CD4-positive, CD25-positive, alpha-beta regulatory T cell (primary cell): ENCODE measurements at regions not wholly inside any gene's neighbourhood (a gene's known extent, or its start where the extent isn't known, plus 50 kb on each side); places are given as distances from the start of the nearest gene placed in this dataset.
A peak's percentile ranks its signal among the peaks of the same experiment; 100 is the strongest.

Experiments used
- ATAC-seq, 2 donors: fragments of 150-1000 bp; cut with Tn5 transposase; one replicate each; pipeline ENCODE4 v1.10.0; 2021; ENCODE audit warnings: low read depth in 2 of 2, moderate number of reproducible peaks in 2 of 2, moderate library complexity in 1 of 2
- DNase-seq, 3 donors: peaks; one replicate each; pipeline versions ENCODE4 v3.0.0 to v3.0.0-alpha.2; 2012 to 2022; ENCODE audit warnings: mixed read lengths in 1 of 3
- H3K27ac ChIP-seq: one replicate; pipeline ENCODE4 v1.7.0; 2013; ENCODE audit warnings: mild to moderate bottlenecking, low read length; ENCODE audit not compliant: insufficient read depth, poor library complexity, severe bottlenecking
- H3K27me3 ChIP-seq: one replicate; pipeline ENCODE4 v1.7.0; 2013; ENCODE audit warnings: low read length; ENCODE audit not compliant: control insufficient read depth, insufficient read depth
- H3K36me3 ChIP-seq: one replicate; pipeline ENCODE4 v1.7.0; 2013; ENCODE audit warnings: mild to moderate bottlenecking, low read length, moderate library complexity; ENCODE audit not compliant: control insufficient read depth, insufficient read depth
- H3K4me1 ChIP-seq: 2 replicates; pipeline ENCODE4 v1.7.0; 2013; ENCODE audit warnings: mild to moderate bottlenecking, low read length; ENCODE audit not compliant: insufficient read depth, control insufficient read depth, poor library complexity, severe bottlenecking
- H3K4me3 ChIP-seq: one replicate; pipeline ENCODE4 v1.7.0; 2013; ENCODE audit warnings: low read depth, mild to moderate bottlenecking, low read length, moderate library complexity
- H3K9me3 ChIP-seq, 2 experiments: 1 replicate in 1 of 2; 2 replicates in 1 of 2; pipeline ENCODE4 v1.7.0; 2013; ENCODE audit warnings: low read length in 2 of 2, mild to moderate bottlenecking in 1 of 2, moderate library complexity in 1 of 2; ENCODE audit not compliant: control insufficient read depth in 2 of 2
- H3K27ac Mint-ChIP-seq, 3 donors: one replicate each; pipeline ENCODE4 v1.8.0; 2020 to 2022; ENCODE audit warnings: mild to moderate bottlenecking in 3 of 3, mixed read lengths in 3 of 3, moderate library complexity in 2 of 3
- H3K27me3 Mint-ChIP-seq: one replicate; pipeline ENCODE4 v1.8.0; 2022; ENCODE audit warnings: mild to moderate bottlenecking, mixed read lengths
- H3K36me3 Mint-ChIP-seq: one replicate; pipeline ENCODE4 v1.8.0; 2020; ENCODE audit warnings: mixed read lengths
- H3K4me1 Mint-ChIP-seq, 4 donors: one replicate each; pipeline ENCODE4 v1.8.0; 2020 to 2022; ENCODE audit warnings: mixed read lengths in 4 of 4, mild to moderate bottlenecking in 1 of 4
- H3K4me3 Mint-ChIP-seq, 4 donors: one replicate each; pipeline ENCODE4 v1.8.0; 2020 to 2022; ENCODE audit warnings: mild to moderate bottlenecking in 4 of 4, mixed read lengths in 4 of 4, moderate library complexity in 3 of 4
- H3K9me3 Mint-ChIP-seq, 7 donors: one replicate each; pipeline ENCODE4 v1.8.0; 2020 to 2022; ENCODE audit warnings: mixed read lengths in 7 of 7, mild to moderate bottlenecking in 3 of 7, moderate library complexity in 2 of 7

- ATAC-seq (no peak), DNase-seq (no peak)
- H3K36me3 Mint-ChIP-seq = no peaks in the 10 kb centered on the region
These were observed 51.9 kb upstream of the GNB4 start for GRCh38 chr3:179503152-179503551.

GRCh38 chr3:179503640-179504039, 52.4 kb upstream of the GNB4 start:
- Mint-ChIP-seq H3K4me3 (no peak overlapping the region), H3K9me3 (peaks cover 0 to 12% (median 3%) of the 10 kb centered on the region in 7 donors), H3K27me3 (peaks cover 30% of the 10 kb centered on the region), H3K27ac (no peak overlapping the region), H3K36me3 (no peaks in the 10 kb centered on the region), H3K4me1 (no peaks in the 10 kb centered on the region)
- Histone ChIP-seq H3K4me1 (no peaks in the 10 kb centered on the region), H3K27ac (no peak overlapping the region), H3K36me3 (no peaks in the 10 kb centered on the region), H3K4me3 (no peak overlapping the region), H3K9me3 (no peaks in the 10 kb centered on the region), H3K27me3 (peaks cover 13% of the 10 kb centered on the region)
- no peak for ATAC-seq
- DNase-seq = no peak

More at GRCh38 chr3:179503152-179503551, 51.9 kb upstream of the GNB4 start:
- no peak overlapping the region for H3K27ac Mint-ChIP-seq
- Histone ChIP-seq H3K4me1 (no peaks in the 10 kb centered on the region), H3K27me3 (peaks cover 13% of the 10 kb centered on the region), H3K9me3 (no peaks in the 10 kb centered on the region), H3K27ac (no peak overlapping the region), H3K4me3 (no peak overlapping the region), H3K36me3 (no peaks in the 10 kb centered on the region)
- no peaks in the 10 kb centered on the region for H3K4me1 Mint-ChIP-seq
- H3K9me3 Mint-ChIP-seq = peaks cover 0 to 12% (median 3%) of the 10 kb centered on the region in 7 donors
- peaks cover 31% of the 10 kb centered on the region for H3K27me3 Mint-ChIP-seq
- no peak overlapping the region for H3K4me3 Mint-ChIP-seq

DNA sequence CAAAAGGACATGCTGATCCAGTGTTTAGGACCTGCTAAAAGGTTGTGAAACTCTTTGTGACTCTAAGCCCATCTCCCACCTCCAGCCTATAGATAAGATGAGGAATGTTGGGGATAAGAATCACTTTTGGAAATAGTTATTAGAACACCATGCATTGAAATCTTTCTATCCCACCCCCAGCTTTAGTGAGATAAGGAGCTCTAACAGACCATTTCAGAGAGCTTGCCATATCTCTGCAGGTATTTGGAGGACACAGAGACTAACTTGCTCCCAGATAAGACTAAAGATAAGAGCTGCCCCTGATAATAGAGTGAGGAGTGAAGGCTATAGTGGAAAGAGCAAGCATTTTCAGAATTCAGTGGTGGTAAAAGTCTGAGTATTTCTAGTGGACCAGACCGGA, 53.1 kb upstream of the GNB4 start:
- no peaks in the 10 kb centered on the region for H3K4me1 Mint-ChIP-seq
- Histone ChIP-seq H3K27ac (no peak overlapping the region), H3K4me3 (no peak overlapping the region), H3K27me3 (peaks cover 13% of the 10 kb centered on the region), H3K36me3 (no peaks in the 10 kb centered on the region), H3K4me1 (no peaks in the 10 kb centered on the region), H3K9me3 (no peaks in the 10 kb centered on the region)
- no peaks in the 10 kb centered on the region for H3K36me3 Mint-ChIP-seq
- DNase-seq = no peak
- no peak for ATAC-seq
- H3K27me3 Mint-ChIP-seq = peaks cover 26% of the 10 kb centered on the region
- peak overlapping the region in 1 of 3 donors; percentile 62 for H3K27ac Mint-ChIP-seq
- no peak overlapping the region for H3K4me3 Mint-ChIP-seq
- H3K9me3 Mint-ChIP-seq = peaks cover 0 to 10% (median 3%) of the 10 kb centered on the region in 7 donors

GRCh38 chr3:179505534-179505933, 54.3 kb upstream of the GNB4 start:
- Mint-ChIP-seq H3K27me3 (peaks cover 26% of the 10 kb centered on the region), H3K4me1 (no peaks in the 10 kb centered on the region), H3K27ac (peak overlapping the region in 1 of 3 donors; percentile 33), H3K36me3 (no peaks in the 10 kb centered on the region), H3K4me3 (no peak overlapping the region), H3K9me3 (peaks cover 0 to 4% (median 3%) of the 10 kb centered on the region in 7 donors)
- no peak for ATAC-seq
- DNase-seq = no peak
- Histone ChIP-seq H3K9me3 (no peaks in the 10 kb centered on the region), H3K27ac (no peak overlapping the region), H3K4me3 (no peak overlapping the region), H3K36me3 (no peaks in the 10 kb centered on the region), H3K27me3 (peaks cover 13% of the 10 kb centered on the region), H3K4me1 (no peaks in the 10 kb centered on the region)

DNA sequence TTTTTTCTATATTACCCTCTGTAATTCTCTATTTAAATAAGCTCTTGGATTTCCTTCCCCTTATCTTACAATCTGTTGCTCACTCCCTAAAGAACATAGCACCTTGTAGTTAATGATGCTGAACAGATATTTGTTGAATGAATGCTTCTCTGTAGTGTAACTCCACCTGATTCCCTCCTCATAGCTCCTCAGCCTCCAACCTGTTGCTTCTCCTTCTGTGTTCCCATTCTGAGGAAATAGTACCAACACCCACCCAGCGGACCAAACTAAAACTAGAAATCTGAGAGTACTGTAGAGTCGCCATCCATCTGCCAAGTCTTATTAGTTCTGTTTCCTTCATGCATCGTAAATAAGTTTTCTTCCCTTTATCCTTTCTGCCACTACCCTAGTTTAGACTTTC, 55.5 kb upstream of the GNB4 start:
- ATAC-seq (no peak), DNase-seq (no peak)
- Mint-ChIP-seq H3K36me3 (no peaks in the 10 kb centered on the region), H3K27ac (no peak overlapping the region), H3K9me3 (peaks cover 0 to 3% (median 0%) of the 10 kb centered on the region in 7 donors), H3K4me1 (no peaks in the 10 kb centered on the region), H3K4me3 (no peak overlapping the region), H3K27me3 (peaks cover 19% of the 10 kb centered on the region)
- peaks cover 9% of the 10 kb centered on the region for H3K27me3 ChIP-seq
- H3K27ac ChIP-seq = no peak overlapping the region
- H3K9me3 ChIP-seq = no peaks in the 10 kb centered on the region
- no peak overlapping the region for H3K4me3 ChIP-seq
- H3K4me1 ChIP-seq = no peaks in the 10 kb centered on the region
- no peaks in the 10 kb centered on the region for H3K36me3 ChIP-seq

DNA sequence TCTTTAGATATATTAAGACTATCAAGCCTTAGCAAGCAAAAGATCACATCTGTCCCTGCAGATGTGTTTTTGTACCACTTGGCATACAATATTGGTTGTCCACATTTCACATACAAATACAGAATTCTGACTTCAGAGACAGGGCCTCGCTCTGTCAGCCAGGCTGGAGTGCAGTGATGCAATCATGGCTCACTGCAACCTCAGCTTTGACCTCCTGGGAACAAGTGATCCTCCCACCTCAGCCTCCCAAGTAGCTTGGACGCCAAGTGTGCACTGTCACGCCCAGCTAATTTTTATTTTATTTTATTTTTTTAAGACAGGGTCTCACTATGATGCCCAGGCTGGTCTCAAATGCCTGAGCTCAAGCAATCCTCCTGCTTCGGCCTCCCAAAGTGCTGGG, 53.0 kb upstream of the ACTL6A start:
- Histone ChIP-seq H3K27ac (no peak overlapping the region), H3K27me3 (peaks cover 8% of the 10 kb centered on the region), H3K4me3 (no peak overlapping the region), H3K4me1 (no peaks in the 10 kb centered on the region), H3K9me3 (no peaks in the 10 kb centered on the region), H3K36me3 (no peaks in the 10 kb centered on the region)
- peaks cover 0 to 6% (median 0%) of the 10 kb centered on the region in 7 donors for H3K9me3 Mint-ChIP-seq
- peaks cover 19% of the 10 kb centered on the region for H3K27me3 Mint-ChIP-seq
- H3K27ac Mint-ChIP-seq = no peak overlapping the region
- DNase-seq (no peak), ATAC-seq (no peak)
- H3K4me1 Mint-ChIP-seq = no peaks in the 10 kb centered on the region
- no peak overlapping the region for H3K4me3 Mint-ChIP-seq
- H3K36me3 Mint-ChIP-seq = no peaks in the 10 kb centered on the region

DNA sequence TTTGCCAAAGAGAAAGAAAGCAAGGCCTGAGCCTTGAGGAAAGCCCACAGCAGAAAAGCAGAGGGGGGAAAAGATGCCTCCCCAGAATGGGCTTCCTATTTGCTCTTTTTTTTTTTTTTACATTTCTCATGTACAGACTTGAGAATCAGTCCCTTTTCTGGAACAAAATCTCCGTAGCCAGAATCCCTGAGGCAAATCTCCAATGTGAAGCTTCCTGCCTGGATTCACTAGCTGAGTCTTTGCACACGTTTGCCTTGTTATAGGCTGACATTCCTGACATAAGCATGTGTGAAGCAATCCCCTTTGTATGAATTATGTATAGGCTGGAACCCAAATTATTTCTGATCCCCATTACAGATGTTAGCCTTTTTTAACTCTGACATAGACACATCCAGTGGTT, 52.2 kb upstream of the ACTL6A start:
- peaks cover 5% of the 10 kb centered on the region for H3K27me3 ChIP-seq
- H3K27ac ChIP-seq = no peak overlapping the region
- Mint-ChIP-seq H3K27me3 (peaks cover 14% of the 10 kb centered on the region), H3K27ac (no peak overlapping the region), H3K36me3 (no peaks in the 10 kb centered on the region), H3K4me3 (no peak overlapping the region), H3K9me3 (peaks cover 0 to 5% (median 0%) of the 10 kb centered on the region in 7 donors), H3K4me1 (no peaks in the 10 kb centered on the region)
- no peaks in the 10 kb centered on the region for H3K9me3 ChIP-seq
- DNase-seq (no peak), ATAC-seq (no peak)
- no peaks in the 10 kb centered on the region for H3K4me1 ChIP-seq
- H3K4me3 ChIP-seq = no peak overlapping the region
- H3K36me3 ChIP-seq = no peaks in the 10 kb centered on the region

DNA sequence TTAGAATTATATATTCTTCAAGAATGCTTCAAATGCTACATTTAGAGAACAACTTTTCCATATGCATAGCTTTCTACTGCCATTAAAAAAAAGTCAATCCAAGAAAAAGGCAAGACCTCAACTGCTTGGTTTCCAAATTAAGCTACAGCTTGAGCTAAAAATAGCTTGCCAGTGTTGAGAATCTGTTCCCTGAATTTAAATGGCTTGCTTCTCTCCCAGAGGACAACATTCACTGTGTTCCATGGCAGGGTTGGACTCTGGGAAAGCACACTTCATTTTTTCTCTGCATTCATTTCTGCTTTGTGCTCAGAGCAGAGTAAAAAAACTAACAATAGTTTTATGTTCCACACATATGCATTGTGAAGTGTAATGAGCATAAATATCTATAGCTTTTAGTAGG, 50.3 kb upstream of the ACTL6A start:
- ATAC-seq (no peak), DNase-seq (no peak)
- no peaks in the 10 kb centered on the region for H3K9me3 ChIP-seq
- peaks cover 4% of the 10 kb centered on the region for H3K27me3 ChIP-seq
- no peak overlapping the region for H3K27ac ChIP-seq
- Mint-ChIP-seq H3K27me3 (peaks cover 4% of the 10 kb centered on the region), H3K27ac (no peak overlapping the region), H3K4me3 (no peak overlapping the region), H3K36me3 (peaks cover under 1% of the 10 kb centered on the region), H3K4me1 (no peaks in the 10 kb centered on the region), H3K9me3 (peaks cover 0 to 11% (median 0%) of the 10 kb centered on the region in 7 donors)
- no peak overlapping the region for H3K4me3 ChIP-seq
- H3K36me3 ChIP-seq = no peaks in the 10 kb centered on the region
- no peaks in the 10 kb centered on the region for H3K4me1 ChIP-seq
